NCI-H510A (cell line): ENCODE measurements at regions not wholly inside any gene's neighbourhood (a gene's known extent, or its start where the extent isn't known, plus 50 kb on each side); places are given as distances from the start of the nearest gene placed in this dataset.
"Not testable (repeated sequence)": the region's sequence is repeated elsewhere in the genome, so short reads cannot be mapped to it uniquely, and the experiment has no call there.

Source experiments
- DNase-seq: peaks from one replicate; lab custom pipeline; 2025; lab: John Stamatoyannopoulos, UW

DNA sequence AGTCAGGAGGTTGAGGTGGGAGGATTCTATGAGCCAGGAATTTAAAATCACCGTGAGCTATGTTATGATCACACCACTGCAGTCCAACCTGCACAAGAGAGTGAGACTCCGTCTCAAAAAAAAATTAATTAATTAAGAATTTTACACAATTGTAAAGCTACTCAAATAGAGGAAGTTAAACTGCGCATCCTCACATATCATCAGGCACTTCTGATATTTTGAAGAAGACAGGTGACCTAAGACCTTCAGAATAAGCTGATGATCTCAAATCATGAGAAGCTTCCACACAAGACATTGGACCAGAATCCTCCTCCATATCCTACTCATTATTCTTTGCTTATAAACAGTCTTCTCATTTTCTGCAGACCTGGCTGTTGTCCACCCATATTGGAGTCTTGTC is 800.9 kb downstream of the TMEM121 start:
- no peak for DNase-seq

DNA sequence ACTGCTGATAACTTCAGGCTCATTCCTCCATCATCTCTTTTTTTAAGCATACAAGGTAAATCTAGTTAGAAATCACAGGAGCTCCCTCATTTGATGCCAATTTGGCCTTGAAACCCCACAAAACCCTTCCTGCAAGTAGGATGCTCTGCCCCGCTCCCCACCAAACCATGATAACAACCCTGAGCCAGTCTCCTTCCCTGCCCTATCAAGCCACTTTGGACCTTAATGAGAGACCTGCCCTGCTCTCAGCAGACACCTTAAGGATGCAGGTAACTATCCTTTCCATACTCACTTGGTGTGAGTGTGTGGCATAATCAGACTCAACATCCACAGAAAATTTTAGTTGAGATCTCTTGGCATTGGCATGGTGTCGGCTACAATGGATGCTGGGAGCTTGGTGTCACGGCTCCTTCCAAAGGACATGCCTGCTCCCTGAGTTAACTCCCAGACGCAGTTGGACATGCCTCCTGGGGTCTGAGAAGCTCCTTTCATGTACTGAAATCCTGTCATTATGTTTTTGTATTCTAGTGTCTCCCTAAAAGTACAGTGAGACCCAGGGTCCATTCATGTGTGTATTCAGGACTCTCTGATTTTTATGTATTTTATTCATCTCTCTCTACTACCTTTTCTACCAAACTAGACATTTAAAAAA is 801.4 kb downstream of the TMEM121 start:
- not testable (repeated sequence) for DNase-seq

- not testable (repeated sequence) for DNase-seq
Observed at GRCh38 chr14:106329243-106329642, 802.9 kb downstream of the TMEM121 start.

GRCh38 chr14:106329987-106330774 is 803.8 kb downstream of the TMEM121 start:
- not testable (repeated sequence) for DNase-seq

GRCh38 chr14:106334428-106335109 is 808.2 kb downstream of the TMEM121 start:
- not testable (repeated sequence) for DNase-seq

DNA sequence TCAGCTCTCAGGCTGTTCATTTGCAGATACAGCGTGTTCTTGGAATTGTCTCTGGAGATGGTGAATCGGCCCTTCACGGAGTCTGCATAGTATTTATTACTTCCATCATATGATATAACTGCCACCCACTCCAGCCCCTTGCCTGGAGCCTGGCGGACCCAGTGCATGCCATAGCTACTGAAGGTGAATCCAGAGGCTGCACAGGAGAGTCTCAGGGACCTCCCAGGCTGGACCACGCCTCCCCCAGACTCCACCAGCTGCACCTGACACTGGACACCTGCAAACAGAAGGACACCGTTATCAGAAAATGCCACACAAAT is 808.7 kb downstream of the TMEM121 start:
- not testable (repeated sequence) for DNase-seq

- not testable (repeated sequence) for DNase-seq
Observed at GRCh38 chr14:106338775-106339174, 812.4 kb downstream of the TMEM121 start.

DNA sequence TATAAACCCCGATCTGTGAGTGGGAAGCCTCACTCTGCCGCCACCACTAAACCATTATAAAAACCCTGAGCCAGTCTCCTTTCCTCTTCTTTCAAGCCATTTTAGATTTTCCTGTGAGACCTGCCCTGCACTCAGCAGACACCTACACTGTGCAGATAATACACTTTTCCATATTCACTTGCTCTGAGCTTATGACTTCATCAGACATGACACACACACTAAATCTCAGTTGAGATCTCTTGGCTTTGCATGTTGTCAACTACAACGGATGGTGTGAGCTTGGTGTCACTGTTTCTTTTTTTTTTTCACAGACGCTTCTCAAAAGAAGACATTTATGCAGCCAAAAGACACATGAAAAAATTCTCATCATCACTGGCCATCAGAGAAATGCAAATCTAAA is 814.3 kb downstream of the TMEM121 start:
- DNase-seq, result not testable (repeated sequence)

DNA sequence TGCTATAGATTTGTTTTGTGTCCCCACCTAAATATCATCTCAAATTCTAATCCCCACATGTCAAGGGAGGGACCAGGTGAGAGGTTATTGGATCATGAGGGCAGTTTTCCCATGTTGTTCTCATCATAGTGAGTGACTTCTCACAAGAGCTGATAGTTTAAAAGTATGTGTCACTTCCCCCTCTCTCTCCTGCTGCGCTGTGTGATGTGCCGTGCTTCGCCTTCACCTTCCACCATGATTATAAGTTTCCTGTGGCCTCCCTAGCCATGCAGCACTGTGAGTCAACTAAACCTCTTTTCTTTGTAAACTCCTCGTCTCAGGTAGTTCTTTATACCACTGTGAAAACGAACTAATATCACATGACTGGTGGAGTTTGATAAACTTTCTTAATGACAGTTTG is 814.8 kb downstream of the TMEM121 start:
- DNase-seq, result not testable (repeated sequence)

DNA sequence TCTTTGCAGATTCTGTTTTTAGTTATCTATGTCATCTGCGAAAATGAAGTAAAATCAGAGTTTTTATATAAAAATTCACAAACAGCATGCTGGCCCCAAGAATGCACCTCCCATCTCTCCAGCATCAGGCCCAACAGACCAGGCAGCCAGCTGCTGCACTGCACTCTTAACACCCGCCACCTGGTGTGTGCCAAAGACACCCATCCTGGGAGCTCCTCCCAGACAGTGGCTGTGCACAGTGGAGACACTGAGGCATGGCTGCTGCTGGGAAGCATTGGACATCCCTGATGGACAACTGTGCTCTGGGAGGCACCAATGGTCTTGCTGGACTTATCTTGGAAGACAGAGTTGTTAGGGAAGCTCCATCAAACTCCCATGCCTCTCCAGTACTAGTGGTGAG is 817.2 kb downstream of the TMEM121 start:
- no peak for DNase-seq

DNA sequence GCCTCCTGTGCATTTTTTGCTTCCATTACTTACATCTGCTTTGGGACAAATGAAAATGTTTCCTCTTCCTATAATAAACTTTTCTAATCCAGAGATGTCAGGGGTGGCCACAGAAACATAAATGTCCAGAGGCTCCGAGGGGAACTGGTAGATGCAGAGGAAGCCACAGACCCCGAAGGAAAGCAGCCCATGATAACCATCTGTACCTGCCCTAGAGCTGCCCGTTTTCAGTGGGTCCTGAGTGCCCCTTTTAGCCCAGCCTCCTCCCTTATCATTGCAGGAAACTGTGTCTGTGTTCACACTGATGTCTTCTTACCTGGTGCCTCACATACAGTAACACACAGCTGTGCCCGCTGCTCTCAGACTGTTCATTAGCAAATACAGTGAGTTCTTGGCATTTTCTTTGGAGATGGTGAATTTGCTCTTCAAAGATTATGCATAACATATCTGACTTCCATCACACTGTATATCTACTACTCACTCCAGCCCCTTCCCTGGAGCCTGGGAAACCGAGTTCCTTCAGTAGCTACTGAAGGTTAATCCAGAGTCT is 817.8 kb downstream of the TMEM121 start:
- DNase-seq, result not testable (repeated sequence)

DNA sequence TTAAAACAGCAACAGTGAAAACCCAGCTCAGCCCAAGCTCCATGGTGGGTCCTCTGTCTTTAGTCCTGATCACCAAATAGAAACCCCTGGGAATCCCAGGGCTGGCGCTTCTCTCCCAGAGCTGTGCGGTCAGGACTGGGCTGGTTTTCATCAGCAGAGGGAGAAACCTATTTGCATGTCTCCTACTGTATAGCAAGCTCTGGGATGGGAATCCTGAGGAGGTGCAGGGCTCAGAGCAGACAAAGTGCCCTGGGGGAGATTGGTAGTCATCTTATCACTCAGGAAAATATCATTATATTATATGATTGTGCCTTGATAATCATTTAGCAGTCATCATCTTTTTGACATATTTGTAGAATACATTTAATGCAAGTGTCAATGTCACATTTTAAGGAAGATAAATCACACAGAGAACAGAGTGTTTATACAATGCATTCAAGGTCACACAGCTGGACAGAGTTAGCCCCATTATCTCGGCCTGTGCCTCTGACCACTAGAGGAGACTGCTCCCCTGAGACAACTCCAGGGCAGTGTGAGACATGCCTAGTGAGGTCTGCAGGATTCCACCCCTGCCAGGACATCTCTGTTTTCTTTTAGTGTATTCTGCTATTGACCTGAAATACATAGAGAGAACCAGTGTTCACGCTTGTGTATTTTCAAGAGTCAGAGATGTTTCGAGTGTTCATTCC is 818.6 kb downstream of the TMEM121 start:
- not testable (repeated sequence) for DNase-seq

- DNase-seq, result no peak
Observed at GRCh38 chr14:106346084-106346483, 819.7 kb downstream of the TMEM121 start.

DNA sequence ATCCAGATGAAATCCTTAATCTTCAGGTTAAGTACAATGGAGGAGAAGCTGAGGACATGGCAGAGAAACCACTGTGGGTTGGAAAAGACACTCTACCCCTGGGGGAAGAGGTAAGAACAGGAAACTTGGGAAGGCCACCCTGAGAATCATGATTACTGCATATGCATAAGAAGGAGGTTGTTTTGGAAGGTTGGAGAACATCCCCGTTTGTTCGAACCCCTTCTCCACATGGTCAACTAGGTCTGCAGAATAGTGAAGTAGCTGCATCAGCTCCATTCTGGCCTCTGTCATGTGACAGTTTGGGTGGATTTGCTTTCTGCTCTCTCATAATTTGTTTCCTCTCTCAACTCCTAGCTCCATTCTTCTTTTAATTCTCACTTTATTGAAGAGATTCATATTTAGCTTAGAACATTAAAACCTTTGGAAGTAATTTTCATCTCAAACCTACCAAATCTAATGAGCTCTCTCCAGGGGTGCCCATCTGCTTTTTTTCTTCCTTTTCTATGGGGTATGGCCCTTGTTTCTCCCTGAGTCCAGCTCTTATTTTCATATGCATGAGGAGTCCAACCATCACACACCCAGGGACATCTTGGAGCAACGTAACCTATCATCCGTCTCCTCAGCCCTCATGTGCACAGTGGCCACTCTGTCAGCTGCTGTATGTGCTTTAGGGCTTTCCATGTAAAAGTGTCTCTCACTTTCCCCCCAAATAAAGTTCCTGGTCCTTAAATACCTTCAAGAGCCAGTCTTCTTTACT is 820.3 kb downstream of the TMEM121 start:
- DNase-seq, result no peak

DNA sequence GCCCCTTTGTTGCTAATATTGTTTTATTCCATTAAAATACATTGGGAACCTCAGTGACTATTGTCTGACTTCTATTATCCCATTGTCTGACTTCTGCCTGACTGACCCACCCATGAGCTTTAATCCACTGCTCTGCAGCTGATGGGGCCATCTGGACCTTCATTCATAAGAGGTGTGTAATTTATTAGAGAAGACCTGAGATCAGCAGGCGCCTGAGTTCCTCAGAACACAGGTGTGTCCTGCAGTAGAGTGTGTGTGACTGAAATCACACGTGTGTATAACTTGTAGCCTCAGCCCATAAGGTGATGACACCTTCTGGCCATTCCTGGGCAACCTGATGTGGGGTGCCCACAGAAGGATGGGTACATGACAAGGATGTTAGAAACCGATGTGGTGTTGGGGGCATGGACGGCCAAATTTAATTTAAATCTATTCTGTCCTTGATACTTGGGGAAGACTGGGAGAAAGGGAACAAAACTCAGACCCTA is 821.0 kb downstream of the TMEM121 start:
- DNase-seq, result no peak

DNA sequence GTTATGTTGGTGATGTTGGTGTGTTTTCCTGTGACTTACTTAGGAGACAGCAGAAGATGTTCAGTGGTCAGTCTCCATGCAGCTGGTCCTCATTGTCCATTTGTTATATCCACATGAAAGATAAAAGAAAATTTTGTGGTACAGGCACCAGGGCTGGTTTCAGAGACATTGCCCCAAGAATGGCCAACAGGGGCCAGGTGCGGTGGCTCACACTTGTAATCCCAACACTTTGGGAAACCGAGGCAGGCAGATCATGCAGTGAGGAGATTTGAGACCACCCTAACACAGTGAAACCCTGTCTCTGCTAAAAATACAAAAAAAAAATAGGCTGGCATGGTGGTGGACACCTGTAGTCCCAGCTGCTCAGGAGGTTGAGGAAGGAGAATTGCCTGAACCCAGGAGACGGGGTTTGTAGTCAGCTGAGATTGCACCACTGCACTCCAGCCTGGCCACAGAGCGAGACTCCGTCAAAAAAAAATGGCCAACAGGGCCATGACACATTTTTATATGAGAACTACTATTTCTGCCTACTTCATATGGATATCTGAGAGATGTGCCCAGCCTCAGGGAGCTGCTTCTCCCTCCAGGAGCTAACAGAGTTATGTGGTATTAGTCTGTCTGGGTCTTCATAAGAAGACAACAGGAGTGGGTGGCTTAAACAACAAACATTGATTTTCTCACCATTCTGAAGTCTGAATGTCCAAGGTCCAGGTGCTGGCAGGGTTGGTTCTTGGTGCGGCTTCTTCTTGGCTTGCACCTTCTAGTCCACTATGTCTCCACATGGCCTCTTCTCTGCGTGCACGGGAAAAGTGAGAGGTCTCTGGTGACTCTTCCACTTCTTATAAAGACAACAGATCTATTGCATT is 821.7 kb downstream of the TMEM121 start:
- no peak for DNase-seq

GRCh38 chr14:106348873-106349540 is 822.6 kb downstream of the TMEM121 start:
- DNase-seq, result not testable (repeated sequence)

GRCh38 chr14:106349678-106350457 is 823.5 kb downstream of the TMEM121 start:
- not testable (repeated sequence) for DNase-seq
